Transverse colon (tissue), 4 donors: ENCODE measurements at regions not wholly inside any gene's neighbourhood (a gene's known extent, or its start where the extent isn't known, plus 50 kb on each side); places are given as distances from the start of the nearest gene placed in this dataset.

Source experiments
- DNase-seq: peaks from one replicate; pipeline ENCODE4 v3.0.0-alpha.2; 2019
- H3K27ac ChIP-seq, 4 donors: fragments of 200-600 bp; sonication (generic); 2 replicates each; pipeline ENCODE4 v1.5.1; 2016 to 2018; ENCODE audit warnings: inconsistent platforms in 4 of 4
- H3K27me3 ChIP-seq: fragments of 200-600 bp; sonication (generic); 2 replicates; pipeline ENCODE4 v1.5.1; 2017; ENCODE audit warnings: inconsistent platforms
- H3K36me3 ChIP-seq, 4 donors: fragments of 200-600 bp; sonication (generic); 2 replicates each; pipeline ENCODE4 v1.5.1; 2017 to 2019; ENCODE audit warnings: inconsistent platforms in 4 of 4
- H3K4me1 ChIP-seq, 4 donors: fragments of 200-600 bp; sonication (generic); 2 replicates each; pipeline ENCODE4 v1.5.1; 2017 to 2020; ENCODE audit warnings: inconsistent platforms in 4 of 4
- H3K4me3 ChIP-seq, 4 donors: fragments of 200-600 bp; sonication (generic); 1 replicate in 1 of 4; 2 replicates in 3 of 4; pipeline versions ENCODE4 v1.5.1 to v1.6.1; 2017 to 2019; ENCODE audit warnings: inconsistent platforms in 4 of 4
- H3K9me3 ChIP-seq, 2 donors: fragments of 200-600 bp; sonication (generic); 2 replicates each; pipeline ENCODE4 v1.5.1; 2017 to 2019; ENCODE audit warnings: inconsistent platforms in 2 of 2
- CTCF ChIP-seq, 5 experiments: fragments of 200-600 bp in 3 of 5; fragments of 450-650 bp in 2 of 5; sonication (generic) in 3 of 5; IDR thresholded peaks; 1 replicate in 2 of 5; 2 replicates in 3 of 5; pipeline ENCODE4 v1.5.1; 2016 to 2017; ENCODE audit warnings: antibody characterized with exemption in 5 of 5, inconsistent platforms in 3 of 5, mild to moderate bottlenecking in 2 of 5, moderate library complexity in 1 of 5
- EP300 ChIP-seq: sonication (generic); formaldehyde crosslinking; IDR thresholded peaks from one replicate; pipeline ENCODE4 v1.6.1; 2017; ENCODE audit warnings: antibody characterized with exemption, low read depth
- POLR2A ChIP-seq: fragments of 450-650 bp; IDR thresholded peaks from one replicate; pipeline ENCODE4 v1.6.1; 2016; ENCODE audit warnings: antibody characterized with exemption, mild to moderate bottlenecking, moderate library complexity
- POLR2AphosphoS5 ChIP-seq, 3 donors: sonication (generic); formaldehyde crosslinking; IDR thresholded peaks; one replicate each; pipeline ENCODE4 v1.6.1; 2016; ENCODE audit warnings: antibody characterized with exemption in 3 of 3
- WGBS, 2 donors: methylation state at CpG; one replicate each; pipeline ENCODE4 v1.1.5; 2018; ENCODE audit warnings: low coverage in 1 of 2; 5-methylcytosine and 5-hydroxymethylcytosine counted together
- in situ Hi-C, 4 donors: fragments of 200-750 bp; cut with MboI; loops; one replicate each; pipeline versions ENCODE4 v1.15.0 to v1.15.1; 2017; ENCODE audit warnings: low sequenced_read_pairs in 3 of 4, low pct_ligation_motif_present in 1 of 4, low pct_unique_long_range_greater_than_20kb in 1 of 4
- intact Hi-C: fragments of 100-400 bp; cut with DNase I; formaldehyde crosslinking; loops from one replicate; pipeline ENCODE4 v1.15.1; 2023; ENCODE audit warnings: low total_unique reads

- Histone ChIP-seq H3K4me1 (no peaks in the 10 kb centered on the region), H3K27ac (no peak overlapping the region), H3K27me3 (no peaks in the 10 kb centered on the region), H3K9me3 (no peaks in the 10 kb centered on the region), H3K4me3 (no peak overlapping the region), H3K36me3 (no peaks in the 10 kb centered on the region)
- no peak for DNase-seq
- TF ChIP-seq CTCF (IDR thresholded peaks at IDR 0.05) (no peak), POLR2AphosphoS5 (IDR thresholded peaks at IDR 0.05) (no peak), EP300 (no peak), POLR2A (no peak)
- intact Hi-C loops (no loop called here), in situ Hi-C loops (no loop called here)
- WGBS, 2 donors = 50 to 56% methylated on average over 1 to 2 of the region's 2 CpGs
Measured at GRCh38 chr4:143036443-143036842, 148.3 kb upstream of the USP38 start.

GRCh38 chr4:143046454-143046853, 138.3 kb upstream of the USP38 start:
- Histone ChIP-seq H3K36me3 (no peaks in the 10 kb centered on the region), H3K4me3 (no peak overlapping the region), H3K9me3 (no peaks in the 10 kb centered on the region), H3K4me1 (no peaks in the 10 kb centered on the region), H3K27me3 (no peaks in the 10 kb centered on the region), H3K27ac (peak overlapping the region in 1 of 4 donors; percentile 10)
- in situ Hi-C loops = no loop called here
- intact Hi-C loops = no loop called here
- TF ChIP-seq EP300 (no peak), POLR2A (no peak), POLR2AphosphoS5 (IDR thresholded peaks at IDR 0.05) (no peak), CTCF (IDR thresholded peaks at IDR 0.05) (no peak)
- DNase-seq = no peak
- WGBS, 2 donors = 68 to 83% methylated on average over 2 to 4 of the region's 4 CpGs

- Histone ChIP-seq H3K27me3 (no peaks in the 10 kb centered on the region), H3K9me3 (no peaks in the 10 kb centered on the region), H3K36me3 (no peaks in the 10 kb centered on the region), H3K4me1 (no peaks in the 10 kb centered on the region), H3K27ac (peak overlapping the region in 1 of 4 donors; percentile 10), H3K4me3 (no peak overlapping the region)
- in situ Hi-C loops (no loop called here), intact Hi-C loops (no loop called here)
- WGBS, 2 donors = 80 to 81% methylated on average over 1 to 4 of the region's 4 CpGs
- DNase-seq = no peak
- no peak for TF ChIP-seq POLR2AphosphoS5 (IDR thresholded peaks at IDR 0.05)
- TF ChIP-seq POLR2A = no peak
- no peak for TF ChIP-seq EP300
- TF ChIP-seq CTCF (IDR thresholded peaks at IDR 0.05) = no peak
Measured at GRCh38 chr4:143046906-143047305, 137.8 kb upstream of the USP38 start.

- Histone ChIP-seq H3K27me3 (no peaks in the 10 kb centered on the region), H3K36me3 (no peaks in the 10 kb centered on the region), H3K27ac (no peak overlapping the region), H3K4me1 (no peaks in the 10 kb centered on the region), H3K4me3 (no peak overlapping the region), H3K9me3 (no peaks in the 10 kb centered on the region)
- intact Hi-C loops (no loop called here), in situ Hi-C loops (no loop called here)
- DNase-seq = no peak
- TF ChIP-seq CTCF (IDR thresholded peaks at IDR 0.05) = no peak
- no peak for TF ChIP-seq POLR2AphosphoS5 (IDR thresholded peaks at IDR 0.05)
- TF ChIP-seq POLR2A = no peak
- TF ChIP-seq EP300 = no peak
- WGBS, 2 donors = 0% methylated on average over 1 of the region's 1 CpG
Measured at GRCh38 chr4:143054971-143055370, 129.7 kb upstream of the USP38 start.
